HUES48 (cell line): ENCODE measurements at regions not wholly inside any gene's neighbourhood (a gene's known extent, or its start where the extent isn't known, plus 50 kb on each side); places are given as distances from the start of the nearest gene placed in this dataset.

Source experiments
- H3K27ac ChIP-seq: one replicate; pipeline ENCODE4 v1.7.0; 2013; ENCODE audit warnings: low read depth, low read length, inconsistent platforms
- H3K27me3 ChIP-seq: 2 replicates; pipeline ENCODE4 v1.6.1; 2013; ENCODE audit warnings: mild to moderate bottlenecking, low read length; ENCODE audit not compliant: control insufficient read depth, insufficient read depth
- H3K36me3 ChIP-seq: 2 replicates; pipeline ENCODE4 v1.6.1; 2013; ENCODE audit warnings: low read length; ENCODE audit not compliant: control insufficient read depth, insufficient read depth
- H3K4me1 ChIP-seq: 2 replicates; pipeline ENCODE4 v1.6.1; 2013; ENCODE audit warnings: mild to moderate bottlenecking, low read length; ENCODE audit not compliant: control insufficient read depth, insufficient read depth
- H3K4me3 ChIP-seq: 2 replicates; pipeline ENCODE4 v1.5.1; 2013; ENCODE audit warnings: mild to moderate bottlenecking, low read depth, low read length
- H3K9ac ChIP-seq: 2 replicates; pipeline ENCODE4 v1.6.1; 2013; ENCODE audit warnings: mild to moderate bottlenecking, low read depth, low read length, moderate library complexity
- H3K9me3 ChIP-seq: 2 replicates; pipeline ENCODE4 v1.6.1; 2013; ENCODE audit warnings: low read length; ENCODE audit not compliant: control insufficient read depth, insufficient read depth

DNA sequence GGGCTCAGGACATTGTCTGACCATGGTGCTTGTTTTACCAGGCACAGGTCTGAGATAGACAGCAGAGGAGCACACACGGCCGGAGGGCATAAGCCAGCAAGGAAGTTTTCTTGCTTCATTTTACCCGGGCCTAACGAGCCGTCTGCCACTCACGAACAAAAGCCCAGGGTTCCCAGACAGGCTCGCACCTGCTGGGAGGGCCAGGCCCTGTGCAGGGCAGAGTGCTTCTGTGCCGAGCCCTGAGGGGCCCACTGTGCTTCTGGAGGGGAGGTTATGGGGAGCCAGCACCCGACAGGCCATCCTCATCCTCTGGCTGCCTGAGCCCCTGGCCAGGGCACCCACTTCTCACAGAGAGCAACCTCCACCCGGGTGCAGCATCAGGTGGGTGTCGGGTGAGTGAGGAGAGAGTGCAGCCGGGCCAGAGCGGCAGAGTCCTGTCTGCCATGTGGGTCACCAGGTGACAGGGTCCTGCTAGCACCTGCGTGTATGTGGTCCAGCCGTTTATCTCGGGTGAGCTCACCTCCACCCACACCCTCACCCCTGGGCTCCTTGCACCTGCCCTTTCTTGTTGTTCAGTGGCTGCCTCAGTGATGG, 297.9 kb downstream of the NDUFA10 start:
- H3K36me3 ChIP-seq = no peaks in the 10 kb centered on the region
- H3K4me3 ChIP-seq = no peak overlapping the region
- no peak overlapping the region for H3K9ac ChIP-seq
- H3K27ac ChIP-seq = no peak overlapping the region
- H3K27me3 ChIP-seq = no peaks in the 10 kb centered on the region
- H3K4me1 ChIP-seq = no peaks in the 10 kb centered on the region
- no peaks in the 10 kb centered on the region for H3K9me3 ChIP-seq

DNA sequence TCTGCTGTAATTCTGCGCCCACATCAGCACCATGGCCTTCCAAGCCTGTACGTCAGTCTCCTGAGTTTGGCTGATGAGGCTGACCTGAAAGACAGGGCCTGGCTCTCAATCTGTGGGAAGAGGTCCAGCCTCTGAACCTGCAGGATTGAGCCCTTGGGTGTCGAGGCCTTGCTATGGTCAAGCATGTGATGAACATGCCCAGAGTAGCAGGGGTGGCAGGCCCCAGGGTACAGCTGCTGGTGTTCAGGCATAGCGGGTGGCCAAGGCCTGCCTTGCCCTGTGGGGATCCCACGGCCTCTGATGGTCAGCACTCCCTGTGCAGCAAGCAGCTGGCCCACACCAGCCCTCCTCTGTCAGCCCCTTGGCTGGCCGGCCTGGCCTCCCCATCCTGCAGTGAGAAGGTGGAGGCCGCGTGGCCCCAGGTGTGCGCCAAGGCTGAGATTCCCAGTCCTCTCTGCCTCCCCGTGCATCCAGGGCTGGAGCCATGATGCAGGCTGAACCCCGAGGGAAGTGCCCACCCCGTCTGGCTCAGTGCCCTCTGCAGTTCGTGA, 298.4 kb downstream of the NDUFA10 start:
- H3K4me3 ChIP-seq = no peak overlapping the region
- no peaks in the 10 kb centered on the region for H3K36me3 ChIP-seq
- no peaks in the 10 kb centered on the region for H3K4me1 ChIP-seq

DNA sequence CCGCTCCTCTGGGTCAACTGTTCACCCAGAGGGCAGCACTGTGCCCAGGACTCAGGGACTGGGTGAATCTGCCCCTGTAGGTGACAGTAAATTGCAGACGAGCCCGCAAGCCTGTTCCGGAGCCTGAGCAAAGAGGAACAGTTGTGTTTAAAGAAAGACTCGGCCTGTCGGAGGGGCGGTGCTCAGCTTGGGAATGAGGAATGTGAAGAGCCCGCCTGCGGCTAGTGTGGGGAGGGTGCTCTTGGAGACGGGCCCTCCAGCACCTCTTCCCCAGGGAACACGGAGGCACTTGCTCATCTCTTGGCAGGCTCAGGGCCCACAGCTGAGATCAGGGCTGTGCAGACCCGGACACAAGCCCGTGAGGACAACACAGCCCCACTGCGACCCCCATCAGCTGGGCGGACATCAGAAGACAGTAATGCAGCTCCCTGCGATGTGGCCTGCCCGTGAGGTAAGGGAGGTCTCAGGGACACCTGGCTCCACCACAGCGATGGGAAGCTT, 299.0 kb downstream of the NDUFA10 start:
- H3K4me1 ChIP-seq = no peaks in the 10 kb centered on the region
- no peaks in the 10 kb centered on the region for H3K9me3 ChIP-seq

More for the DNA sequence above, 298.4 kb downstream of the NDUFA10 start:
- Histone ChIP-seq H3K9me3 (no peaks in the 10 kb centered on the region), H3K27me3 (no peaks in the 10 kb centered on the region), H3K9ac (no peak overlapping the region), H3K27ac (no peak overlapping the region)

DNA sequence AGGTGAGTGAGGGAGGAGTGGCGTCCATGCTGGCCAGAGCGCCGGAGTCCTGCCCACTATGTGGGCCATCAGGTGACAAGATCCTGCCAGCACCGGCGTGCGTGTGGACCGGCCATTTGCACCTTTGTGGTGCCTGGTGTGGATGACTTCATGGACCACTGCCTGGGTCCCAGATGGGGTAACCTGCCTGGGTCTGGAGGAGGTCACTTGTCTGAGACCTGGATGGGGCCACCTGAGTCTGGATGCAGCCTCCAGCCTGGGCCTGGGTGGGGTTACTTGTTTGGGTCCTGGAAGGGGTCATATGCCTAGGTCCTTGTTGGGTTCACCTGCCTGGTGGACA, 299.6 kb downstream of the NDUFA10 start:
- no peaks in the 10 kb centered on the region for H3K4me1 ChIP-seq
- H3K4me3 ChIP-seq = no peak overlapping the region
- no peaks in the 10 kb centered on the region for H3K27me3 ChIP-seq
- no peak overlapping the region for H3K9ac ChIP-seq
- H3K9me3 ChIP-seq = no peaks in the 10 kb centered on the region
- H3K27ac ChIP-seq = no peak overlapping the region
- no peaks in the 10 kb centered on the region for H3K36me3 ChIP-seq

More for the DNA sequence above, 299.0 kb downstream of the NDUFA10 start:
- no peak overlapping the region for H3K4me3 ChIP-seq
- H3K27me3 ChIP-seq = no peaks in the 10 kb centered on the region
- H3K27ac ChIP-seq = no peak overlapping the region
- H3K36me3 ChIP-seq = no peaks in the 10 kb centered on the region
- no peak overlapping the region for H3K9ac ChIP-seq

DNA sequence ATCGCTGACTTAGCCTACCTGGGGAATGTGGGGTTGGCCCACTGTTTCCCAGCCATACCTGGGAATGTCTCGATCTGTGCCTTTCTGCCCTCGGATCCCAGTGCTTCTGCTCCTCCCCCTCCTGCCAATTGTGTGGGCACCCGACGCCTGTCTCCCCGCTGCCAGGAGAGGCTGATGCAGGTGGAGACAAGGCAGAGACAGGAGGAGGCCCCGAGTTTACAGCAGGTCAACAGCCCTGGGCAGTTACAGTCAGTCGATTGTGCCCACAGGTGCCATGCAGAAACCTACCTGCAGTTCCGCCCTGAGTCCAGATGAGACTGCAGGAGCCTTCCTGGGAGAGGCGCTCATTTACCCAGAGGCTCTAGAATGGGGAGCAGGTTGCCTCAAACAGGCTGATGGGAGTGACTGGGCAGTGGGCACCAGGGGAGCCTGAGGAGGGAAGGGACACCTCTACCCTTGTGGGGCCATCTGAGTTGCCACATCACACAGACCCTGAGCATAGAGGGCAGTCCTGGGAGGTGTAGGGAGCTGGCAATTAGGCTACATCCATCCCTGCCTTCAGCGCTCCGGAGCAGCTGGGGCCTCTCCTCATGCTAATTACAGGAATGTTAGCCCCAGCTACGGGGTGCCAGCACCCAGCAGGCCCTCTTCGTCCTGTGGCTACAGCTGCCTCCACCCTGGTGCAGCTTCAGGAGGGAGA, 300.1 kb downstream of the NDUFA10 start:
- Histone ChIP-seq H3K9ac (no peak overlapping the region), H3K4me3 (no peak overlapping the region), H3K27ac (no peak overlapping the region), H3K4me1 (no peaks in the 10 kb centered on the region), H3K36me3 (no peaks in the 10 kb centered on the region), H3K27me3 (no peaks in the 10 kb centered on the region), H3K9me3 (no peaks in the 10 kb centered on the region)

DNA sequence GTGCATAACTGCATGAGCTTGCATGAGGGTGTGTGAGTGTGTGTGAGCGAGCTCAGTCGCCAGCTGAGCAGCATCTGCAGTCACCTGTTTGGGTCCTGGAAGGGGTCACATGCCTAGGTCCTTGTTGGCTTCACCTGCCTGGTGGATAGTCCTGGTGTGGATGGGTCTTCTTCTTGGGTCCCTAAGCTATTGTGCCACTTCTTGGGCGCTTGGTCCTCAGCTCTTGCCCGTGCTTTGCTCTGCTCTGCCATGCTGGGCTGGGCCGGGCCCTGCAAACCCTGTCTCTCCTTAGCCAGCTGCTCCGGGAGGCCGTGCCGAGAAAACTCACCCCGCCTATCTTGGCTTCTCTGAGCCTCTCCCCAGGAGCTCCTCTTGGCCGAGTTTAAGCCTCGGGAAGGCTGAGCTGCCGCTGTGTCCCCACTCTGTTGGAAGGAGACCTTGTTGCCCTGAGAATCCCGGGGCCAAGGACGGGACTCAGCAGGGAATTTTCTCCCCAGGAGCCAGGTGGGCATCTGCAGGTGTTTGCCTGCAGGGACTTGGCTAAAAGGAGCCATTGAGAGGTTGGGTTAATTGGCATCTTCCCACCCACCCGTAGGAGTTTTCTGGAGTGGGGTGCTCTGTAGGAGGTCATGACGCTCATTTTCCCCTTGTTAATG, 300.8 kb downstream of the NDUFA10 start:
- H3K9ac ChIP-seq = no peak overlapping the region
- no peaks in the 10 kb centered on the region for H3K27me3 ChIP-seq
- H3K36me3 ChIP-seq = no peaks in the 10 kb centered on the region
- no peak overlapping the region for H3K4me3 ChIP-seq
- H3K4me1 ChIP-seq = no peaks in the 10 kb centered on the region
- no peaks in the 10 kb centered on the region for H3K9me3 ChIP-seq
- H3K27ac ChIP-seq = no peak overlapping the region

DNA sequence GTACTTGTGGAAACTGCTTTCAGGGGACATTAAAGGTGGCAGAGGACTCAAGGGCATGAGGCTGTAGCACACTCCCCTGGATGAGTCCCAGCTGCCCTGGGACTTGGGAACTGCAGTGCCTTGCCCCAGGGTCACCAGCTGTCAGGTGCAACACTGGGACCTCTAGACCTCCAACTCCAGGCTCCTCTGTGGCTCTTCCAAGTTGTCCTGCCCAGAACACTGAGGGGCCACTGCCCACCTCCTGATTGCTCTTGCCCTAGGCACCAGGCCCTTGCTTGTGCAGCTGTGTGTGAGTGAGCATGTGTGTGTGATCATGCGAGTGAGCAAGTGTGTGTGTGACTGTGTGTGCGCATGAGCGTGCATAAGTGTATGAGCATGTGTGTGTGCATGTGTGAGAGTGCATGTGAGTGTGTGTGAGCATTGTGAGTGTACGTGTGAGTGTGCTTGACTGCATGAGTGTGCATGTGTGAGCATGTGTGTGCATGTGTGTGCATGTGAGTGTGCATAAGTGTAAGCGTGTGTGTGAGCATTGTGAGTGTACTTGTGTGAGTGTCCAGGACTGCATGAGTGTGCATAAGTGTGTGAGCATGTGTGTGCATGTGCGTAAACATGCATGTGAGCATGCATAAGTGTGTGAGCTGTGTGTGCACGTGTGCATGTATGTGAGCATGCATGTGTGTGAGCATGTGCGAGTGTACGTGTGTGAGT, 301.5 kb downstream of the NDUFA10 start:
- Histone ChIP-seq H3K9ac (no peak overlapping the region), H3K36me3 (no peaks in the 10 kb centered on the region), H3K9me3 (no peaks in the 10 kb centered on the region), H3K27me3 (no peaks in the 10 kb centered on the region), H3K4me1 (no peaks in the 10 kb centered on the region), H3K4me3 (no peak overlapping the region), H3K27ac (no peak overlapping the region)

DNA sequence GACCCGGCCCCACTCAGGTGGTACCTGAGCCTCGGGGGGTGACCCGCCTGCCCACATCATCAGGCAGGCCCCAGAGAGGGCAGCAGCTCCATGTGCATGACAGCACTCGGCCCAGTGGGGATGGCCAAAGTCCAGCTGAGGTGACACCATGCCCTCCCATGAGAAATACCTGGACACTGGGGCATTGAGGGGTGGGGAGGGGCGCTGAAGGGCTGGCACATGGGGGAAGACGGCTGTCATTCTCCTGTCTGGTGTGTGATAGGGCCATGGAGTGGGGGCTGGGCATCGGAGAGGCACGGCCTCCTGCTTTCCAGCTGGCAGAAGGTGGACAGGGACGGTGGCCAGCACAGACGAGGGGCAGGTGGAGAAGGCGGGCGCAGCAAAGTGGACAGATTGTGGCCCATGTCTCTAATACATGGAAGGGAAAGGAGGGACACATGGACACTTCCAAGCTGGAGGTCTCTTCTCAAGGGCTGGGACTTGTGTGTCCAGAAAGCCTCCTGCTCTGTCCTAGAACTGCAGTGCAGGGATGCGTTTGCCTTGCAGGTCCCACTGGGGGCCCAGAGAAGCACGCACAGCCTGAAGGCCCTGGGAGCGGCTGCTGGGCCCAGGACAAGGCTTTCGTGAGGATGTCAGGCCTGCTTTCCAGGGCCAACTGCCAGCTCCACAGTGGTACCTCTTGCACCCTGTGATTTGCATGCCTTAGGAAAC, 302.2 kb downstream of the NDUFA10 start:
- Histone ChIP-seq H3K27me3 (no peaks in the 10 kb centered on the region), H3K27ac (no peak overlapping the region), H3K9me3 (no peaks in the 10 kb centered on the region), H3K36me3 (no peaks in the 10 kb centered on the region), H3K4me1 (no peaks in the 10 kb centered on the region), H3K9ac (no peak overlapping the region), H3K4me3 (no peak overlapping the region)

DNA sequence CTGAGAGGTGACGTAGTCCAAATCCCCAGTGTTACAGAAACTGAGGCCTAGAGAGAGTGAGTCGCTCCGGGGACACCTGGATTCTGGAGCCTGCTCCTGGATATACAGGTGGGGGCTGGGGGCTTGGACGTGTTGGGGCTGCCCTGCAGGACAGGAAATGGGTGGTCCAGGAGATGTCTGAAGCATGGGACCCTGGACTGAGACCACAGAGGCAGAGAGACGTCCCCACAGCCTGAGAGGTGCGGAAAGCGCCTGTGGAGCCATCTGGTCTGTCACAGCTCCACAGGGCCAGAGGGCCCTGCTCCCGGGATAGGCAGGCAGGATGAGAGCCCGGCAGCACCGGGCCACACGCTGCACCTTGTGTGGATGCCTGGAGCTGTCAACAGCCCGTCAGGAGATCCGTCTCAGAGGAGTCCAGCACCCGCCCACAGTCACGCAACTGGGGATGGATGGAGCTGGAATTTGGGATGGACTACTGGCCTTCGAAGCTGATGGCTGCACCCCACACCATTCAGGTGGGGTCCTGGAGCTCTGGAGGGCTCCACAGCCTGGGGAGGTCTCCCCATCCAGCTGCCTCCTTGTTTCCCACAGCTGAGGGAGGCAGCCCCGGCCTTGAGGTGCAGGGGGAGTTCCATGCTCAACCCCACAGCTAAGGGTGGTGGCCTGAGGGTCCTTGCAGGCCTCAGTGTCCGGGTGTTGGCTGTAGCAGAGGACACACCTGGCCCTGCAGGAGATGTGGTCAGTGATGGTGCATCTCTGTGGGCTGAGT, 303.0 kb downstream of the NDUFA10 start:
- Histone ChIP-seq H3K27me3 (no peaks in the 10 kb centered on the region), H3K4me3 (no peak overlapping the region), H3K36me3 (no peaks in the 10 kb centered on the region), H3K27ac (no peak overlapping the region), H3K4me1 (no peaks in the 10 kb centered on the region), H3K9ac (no peak overlapping the region), H3K9me3 (no peaks in the 10 kb centered on the region)

DNA sequence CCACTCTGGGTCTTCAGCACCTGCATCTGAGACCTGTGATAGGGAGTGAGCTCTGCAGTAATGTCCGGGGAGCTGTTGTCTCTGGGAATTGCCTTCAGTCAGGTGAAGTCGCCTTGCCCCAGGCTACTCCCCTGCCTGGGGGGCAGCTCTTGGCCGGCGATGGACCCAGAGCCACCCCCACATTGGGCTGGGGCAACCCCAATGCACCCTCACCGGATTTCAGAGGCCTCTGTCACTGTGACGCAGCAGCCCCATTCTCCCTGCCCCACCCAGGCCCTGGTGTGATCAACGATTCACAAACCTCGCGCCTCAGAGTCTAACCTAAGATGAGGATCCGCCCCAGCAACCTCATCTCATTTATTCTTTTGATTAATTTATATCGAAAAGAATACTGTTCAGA, 303.6 kb downstream of the NDUFA10 start:
- H3K9me3 ChIP-seq = no peaks in the 10 kb centered on the region
- no peak overlapping the region for H3K9ac ChIP-seq
- H3K4me1 ChIP-seq = no peaks in the 10 kb centered on the region
- H3K27ac ChIP-seq = no peak overlapping the region
- H3K27me3 ChIP-seq = no peaks in the 10 kb centered on the region
- no peaks in the 10 kb centered on the region for H3K36me3 ChIP-seq
- no peak overlapping the region for H3K4me3 ChIP-seq
